ENCODE measurements at regions not wholly inside any gene's neighbourhood (a gene's known extent, or its start where the extent isn't known, plus 50 kb on each side); places are given as distances from the start of the nearest gene placed in this dataset.

- H3K27ac ChIP-seq (ENCODE audit: low read depth, low read length): peak overlapping the region; percentile 42
- no peaks in the 10 kb centered on the region for H3K27me3 ChIP-seq (ENCODE audit: control insufficient read depth in 3 of 3, insufficient read depth in 3 of 3, low read length in 3 of 3)
- peak overlapping the region in 1 of 3 donors; percentile 3 for H3K4me3 ChIP-seq (ENCODE audit: low read length in 3 of 3)
- H3K4me1 ChIP-seq (ENCODE audit: control insufficient read depth in 3 of 3, insufficient read depth in 3 of 3, low read length in 3 of 3): peaks cover 3 to 15% (median 9%) of the 10 kb centered on the region in 3 donors
- no peaks in the 10 kb centered on the region for H3K36me3 ChIP-seq (ENCODE audit: control insufficient read depth in 3 of 3, insufficient read depth in 3 of 3, low read length in 3 of 3)
- no peaks in the 10 kb centered on the region for H3K9me3 ChIP-seq (ENCODE audit: control insufficient read depth in 3 of 3, low read length in 3 of 3)
- H3K9ac ChIP-seq (ENCODE audit: low read depth in 1 of 3, low read length in 3 of 3): no peak overlapping the region
Measured at GRCh38 chr9:118987167-118987566, 382.1 kb downstream of the BRINP1 start.

- Histone ChIP-seq H3K9ac (ENCODE audit: low read depth in 1 of 3, low read length in 3 of 3) (no peak overlapping the region), H3K36me3 (ENCODE audit: control insufficient read depth in 3 of 3, insufficient read depth in 3 of 3, low read length in 3 of 3) (no peaks in the 10 kb centered on the region), H3K4me3 (ENCODE audit: low read length in 3 of 3) (no peak overlapping the region), H3K27ac (ENCODE audit: low read depth, low read length) (no peak overlapping the region), H3K27me3 (ENCODE audit: control insufficient read depth in 3 of 3, insufficient read depth in 3 of 3, low read length in 3 of 3) (no peaks in the 10 kb centered on the region), H3K4me1 (ENCODE audit: control insufficient read depth in 3 of 3, insufficient read depth in 3 of 3, low read length in 3 of 3) (peaks cover 3 to 24% (median 9%) of the 10 kb centered on the region in 3 donors), H3K9me3 (ENCODE audit: control insufficient read depth in 3 of 3, low read length in 3 of 3) (no peaks in the 10 kb centered on the region)
Measured at GRCh38 chr9:118990949-118991348, 378.3 kb downstream of the BRINP1 start.

- Histone ChIP-seq H3K27me3 (ENCODE audit: control insufficient read depth in 3 of 3, insufficient read depth in 3 of 3, low read length in 3 of 3) (no peaks in the 10 kb centered on the region), H3K9me3 (ENCODE audit: control insufficient read depth in 3 of 3, low read length in 3 of 3) (no peaks in the 10 kb centered on the region), H3K9ac (ENCODE audit: low read depth in 1 of 3, low read length in 3 of 3) (no peak overlapping the region), H3K27ac (ENCODE audit: low read depth, low read length) (no peak overlapping the region), H3K36me3 (ENCODE audit: control insufficient read depth in 3 of 3, insufficient read depth in 3 of 3, low read length in 3 of 3) (no peaks in the 10 kb centered on the region), H3K4me3 (ENCODE audit: low read length in 3 of 3) (peak overlapping the region in 1 of 3 donors; percentile 25), H3K4me1 (ENCODE audit: control insufficient read depth in 3 of 3, insufficient read depth in 3 of 3, low read length in 3 of 3) (peaks cover 3 to 21% (median 7%) of the 10 kb centered on the region in 3 donors)
Measured at GRCh38 chr9:118991366-118992285, 377.6 kb downstream of the BRINP1 start.

GRCh38 chr9:118992813-118993794, 376.1 kb downstream of the BRINP1 start:
- Histone ChIP-seq H3K27me3 (ENCODE audit: control insufficient read depth in 3 of 3, insufficient read depth in 3 of 3, low read length in 3 of 3) (no peaks in the 10 kb centered on the region), H3K9ac (ENCODE audit: low read depth in 1 of 3, low read length in 3 of 3) (peak overlapping the region in 1 of 3 donors; percentile 4), H3K4me3 (ENCODE audit: low read length in 3 of 3) (peak overlapping the region in 2 of 3 donors; percentile 16 to 21), H3K4me1 (ENCODE audit: control insufficient read depth in 3 of 3, insufficient read depth in 3 of 3, low read length in 3 of 3) (peaks cover 3 to 14% (median 7%) of the 10 kb centered on the region in 3 donors), H3K36me3 (ENCODE audit: control insufficient read depth in 3 of 3, insufficient read depth in 3 of 3, low read length in 3 of 3) (no peaks in the 10 kb centered on the region), H3K27ac (ENCODE audit: low read depth, low read length) (no peak overlapping the region), H3K9me3 (ENCODE audit: control insufficient read depth in 3 of 3, low read length in 3 of 3) (no peaks in the 10 kb centered on the region)

GRCh38 chr9:118993965-118994364, 375.3 kb downstream of the BRINP1 start:
- H3K9ac ChIP-seq (ENCODE audit: low read depth in 1 of 3, low read length in 3 of 3): no peak overlapping the region
- H3K9me3 ChIP-seq (ENCODE audit: control insufficient read depth in 3 of 3, low read length in 3 of 3): no peaks in the 10 kb centered on the region
- no peaks in the 10 kb centered on the region for H3K27me3 ChIP-seq (ENCODE audit: control insufficient read depth in 3 of 3, insufficient read depth in 3 of 3, low read length in 3 of 3)
- H3K4me1 ChIP-seq (ENCODE audit: control insufficient read depth in 3 of 3, insufficient read depth in 3 of 3, low read length in 3 of 3): peaks cover 3 to 14% (median 7%) of the 10 kb centered on the region in 3 donors
- H3K36me3 ChIP-seq (ENCODE audit: control insufficient read depth in 3 of 3, insufficient read depth in 3 of 3, low read length in 3 of 3): no peaks in the 10 kb centered on the region
- H3K27ac ChIP-seq (ENCODE audit: low read depth, low read length): no peak overlapping the region
- no peak overlapping the region for H3K4me3 ChIP-seq (ENCODE audit: low read length in 3 of 3)

- Histone ChIP-seq H3K36me3 (ENCODE audit: control insufficient read depth in 3 of 3, insufficient read depth in 3 of 3, low read length in 3 of 3) (no peaks in the 10 kb centered on the region), H3K4me1 (ENCODE audit: control insufficient read depth in 3 of 3, insufficient read depth in 3 of 3, low read length in 3 of 3) (peaks cover 14 to 17% (median 16%) of the 10 kb centered on the region in 3 donors), H3K9ac (ENCODE audit: low read depth in 1 of 3, low read length in 3 of 3) (no peak overlapping the region), H3K27ac (ENCODE audit: low read depth, low read length) (no peak overlapping the region), H3K27me3 (ENCODE audit: control insufficient read depth in 3 of 3, insufficient read depth in 3 of 3, low read length in 3 of 3) (no peaks in the 10 kb centered on the region), H3K4me3 (ENCODE audit: low read length in 3 of 3) (no peak overlapping the region), H3K9me3 (ENCODE audit: control insufficient read depth in 3 of 3, low read length in 3 of 3) (no peaks in the 10 kb centered on the region)
Measured at GRCh38 chr9:119002491-119002890, 366.7 kb downstream of the BRINP1 start.

GRCh38 chr9:119003201-119003611, 366.0 kb downstream of the BRINP1 start:
- Histone ChIP-seq H3K4me3 (ENCODE audit: low read length in 3 of 3) (no peak overlapping the region), H3K36me3 (ENCODE audit: control insufficient read depth in 3 of 3, insufficient read depth in 3 of 3, low read length in 3 of 3) (no peaks in the 10 kb centered on the region), H3K9ac (ENCODE audit: low read depth in 1 of 3, low read length in 3 of 3) (no peak overlapping the region), H3K27ac (ENCODE audit: low read depth, low read length) (peak overlapping the region; percentile 17), H3K27me3 (ENCODE audit: control insufficient read depth in 3 of 3, insufficient read depth in 3 of 3, low read length in 3 of 3) (no peaks in the 10 kb centered on the region), H3K9me3 (ENCODE audit: control insufficient read depth in 3 of 3, low read length in 3 of 3) (no peaks in the 10 kb centered on the region), H3K4me1 (ENCODE audit: control insufficient read depth in 3 of 3, insufficient read depth in 3 of 3, low read length in 3 of 3) (peaks cover 14 to 17% (median 16%) of the 10 kb centered on the region in 3 donors)

- peak overlapping the region in 1 of 3 donors; percentile 54 for H3K9ac ChIP-seq (ENCODE audit: low read depth in 1 of 3, low read length in 3 of 3)
- no peaks in the 10 kb centered on the region for H3K27me3 ChIP-seq (ENCODE audit: control insufficient read depth in 3 of 3, insufficient read depth in 3 of 3, low read length in 3 of 3)
- H3K27ac ChIP-seq (ENCODE audit: low read depth, low read length): peak overlapping the region; percentile 36
- no peaks in the 10 kb centered on the region for H3K36me3 ChIP-seq (ENCODE audit: control insufficient read depth in 3 of 3, insufficient read depth in 3 of 3, low read length in 3 of 3)
- H3K4me3 ChIP-seq (ENCODE audit: low read length in 3 of 3): peak overlapping the region in 1 of 3 donors; percentile 18
- no peaks in the 10 kb centered on the region for H3K9me3 ChIP-seq (ENCODE audit: control insufficient read depth in 3 of 3, low read length in 3 of 3)
- H3K4me1 ChIP-seq (ENCODE audit: control insufficient read depth in 3 of 3, insufficient read depth in 3 of 3, low read length in 3 of 3): peaks cover 14 to 17% (median 16%) of the 10 kb centered on the region in 3 donors
Measured at GRCh38 chr9:119003882-119004617, 365.2 kb downstream of the BRINP1 start.

GRCh38 chr9:119004618-119004990, 364.6 kb downstream of the BRINP1 start:
- Histone ChIP-seq H3K4me1 (ENCODE audit: control insufficient read depth in 3 of 3, insufficient read depth in 3 of 3, low read length in 3 of 3) (peaks cover 14 to 17% (median 16%) of the 10 kb centered on the region in 3 donors), H3K36me3 (ENCODE audit: control insufficient read depth in 3 of 3, insufficient read depth in 3 of 3, low read length in 3 of 3) (no peaks in the 10 kb centered on the region), H3K9ac (ENCODE audit: low read depth in 1 of 3, low read length in 3 of 3) (peak overlapping the region in 1 of 3 donors; percentile 54), H3K27me3 (ENCODE audit: control insufficient read depth in 3 of 3, insufficient read depth in 3 of 3, low read length in 3 of 3) (no peaks in the 10 kb centered on the region), H3K4me3 (ENCODE audit: low read length in 3 of 3) (no peak overlapping the region), H3K9me3 (ENCODE audit: control insufficient read depth in 3 of 3, low read length in 3 of 3) (no peaks in the 10 kb centered on the region), H3K27ac (ENCODE audit: low read depth, low read length) (peak overlapping the region; percentile 36)
